ENCODE measurements at regions not wholly inside any gene's neighbourhood (a gene's known extent, or its start where the extent isn't known, plus 50 kb on each side); places are given as distances from the start of the nearest gene placed in this dataset.

DNA sequence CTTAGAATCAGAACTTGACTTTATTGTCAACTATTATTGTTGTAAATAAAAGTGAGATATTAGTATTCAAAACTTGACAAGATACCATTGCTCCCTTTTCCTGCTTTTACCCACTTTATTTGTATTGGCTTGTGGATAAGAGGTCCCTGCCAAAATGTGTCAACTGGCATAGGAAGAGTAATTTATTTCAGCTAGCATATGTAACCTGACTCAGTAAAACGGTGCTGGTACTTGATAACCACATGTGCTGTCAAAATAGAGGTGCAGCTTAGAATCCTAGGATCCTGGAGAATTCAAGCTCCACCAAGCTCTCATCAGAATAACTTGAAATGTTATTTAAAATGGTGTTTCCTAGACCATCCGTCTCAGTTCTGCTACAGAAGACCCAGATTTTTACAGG lies 90.2 kb upstream of the TGFBR2 start:
- no peaks in the 10 kb centered on the region for H3K4me1 ChIP-seq (ENCODE audit: control insufficient read depth, low read depth, low read length)
- no peak overlapping the region for H3K18ac ChIP-seq (ENCODE audit: low read length)
- H2BK5ac ChIP-seq (ENCODE audit: low read length) = no peak overlapping the region
- no peak overlapping the region for H3K4me2 ChIP-seq (ENCODE audit: low read length)
- H3K27ac ChIP-seq (ENCODE audit: low read depth, low read length) = no peak overlapping the region
- H3K56ac ChIP-seq (ENCODE audit: low read length) = no peak overlapping the region
- H3K27me3 ChIP-seq (ENCODE audit: insufficient read depth, low read length, poor library complexity) = no peaks in the 10 kb centered on the region
- no peak overlapping the region for H3K4ac ChIP-seq (ENCODE audit: low read depth, low read length)
- no peak overlapping the region for H4K8ac ChIP-seq (ENCODE audit: low read depth, low read length)
- H4K5ac ChIP-seq (ENCODE audit: low read length) = no peak overlapping the region
- H2BK120ac ChIP-seq (ENCODE audit: low read depth, low read length) = no peak overlapping the region
- no peak for DNase-seq
- WGBS (ENCODE audit: extremely low coverage, insufficient coverage, low lambda C conversion rate) = no CpG with 5 or more reads among the region's 2 CpGs
- no peak overlapping the region for H2BK15ac ChIP-seq (replicated peaks; ENCODE audit: low read depth)
- H3K79me2 ChIP-seq (ENCODE audit: control insufficient read depth, insufficient read depth, low read length) = no peaks in the 10 kb centered on the region
- H3K79me1 ChIP-seq (ENCODE audit: low read length) = no peaks in the 10 kb centered on the region
- H3K23ac ChIP-seq (ENCODE audit: low read length) = no peak overlapping the region
- no peak overlapping the region for H3K9ac ChIP-seq (ENCODE audit: low read length)
- no peak overlapping the region for H2AK5ac ChIP-seq (ENCODE audit: low read length)
- no peak overlapping the region for H3K4me3 ChIP-seq (ENCODE audit: low read length)
- H3K36me3 ChIP-seq (ENCODE audit: control insufficient read depth, insufficient read depth, low read length) = no peaks in the 10 kb centered on the region

DNA sequence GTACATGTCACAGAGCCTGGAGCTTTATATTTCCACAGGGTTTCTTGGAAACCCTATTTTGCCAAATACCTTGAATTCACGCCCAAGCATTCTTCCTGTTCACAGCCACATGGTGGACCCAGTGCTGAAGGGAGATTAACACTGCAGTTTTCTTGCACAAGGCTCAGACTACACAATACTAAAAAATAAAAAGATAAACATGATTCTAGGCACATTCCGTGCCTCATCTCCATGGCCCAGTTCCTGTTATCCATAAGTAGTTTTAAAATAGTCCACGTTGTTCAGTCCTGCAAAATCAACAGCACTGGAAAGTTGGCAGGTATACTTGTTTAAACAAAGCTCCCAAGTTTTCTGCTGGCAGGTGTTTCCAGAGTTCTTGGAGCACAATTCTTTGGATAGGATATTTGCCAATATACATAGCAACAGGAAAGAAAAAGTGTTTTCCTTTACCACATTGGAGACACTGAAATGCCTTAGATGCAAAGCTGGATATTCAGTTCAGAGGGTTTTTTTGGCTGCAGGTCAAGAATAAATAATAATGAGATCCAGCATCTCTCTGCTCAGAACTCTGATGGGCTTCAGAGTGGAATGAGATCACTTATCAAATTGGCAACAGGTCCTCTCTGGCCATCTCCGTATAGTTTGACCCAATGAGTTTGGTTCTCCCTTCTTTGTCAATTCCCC lies 88.1 kb upstream of the TGFBR2 start:
- H3K4me3 ChIP-seq (ENCODE audit: low read length) = no peak overlapping the region
- no peak overlapping the region for H3K56ac ChIP-seq (ENCODE audit: low read length)
- no peak overlapping the region for H2AK5ac ChIP-seq (ENCODE audit: low read length)
- H3K4ac ChIP-seq (ENCODE audit: low read depth, low read length) = no peak overlapping the region
- no peak for DNase-seq
- H3K9ac ChIP-seq (ENCODE audit: low read length) = no peak overlapping the region
- no CpG with 5 or more reads among the region's 4 CpGs for WGBS (ENCODE audit: extremely low coverage, insufficient coverage, low lambda C conversion rate)
- H3K79me2 ChIP-seq (ENCODE audit: control insufficient read depth, insufficient read depth, low read length) = no peaks in the 10 kb centered on the region
- H2BK120ac ChIP-seq (ENCODE audit: low read depth, low read length) = no peak overlapping the region
- H3K27me3 ChIP-seq (ENCODE audit: insufficient read depth, low read length, poor library complexity) = no peaks in the 10 kb centered on the region
- no peak overlapping the region for H2BK5ac ChIP-seq (ENCODE audit: low read length)
- H2BK15ac ChIP-seq (replicated peaks; ENCODE audit: low read depth) = no peak overlapping the region
- no peaks in the 10 kb centered on the region for H3K36me3 ChIP-seq (ENCODE audit: control insufficient read depth, insufficient read depth, low read length)
- no peak overlapping the region for H3K4me2 ChIP-seq (ENCODE audit: low read length)
- no peak overlapping the region for H3K18ac ChIP-seq (ENCODE audit: low read length)
- no peak overlapping the region for H4K5ac ChIP-seq (ENCODE audit: low read length)
- no peaks in the 10 kb centered on the region for H3K79me1 ChIP-seq (ENCODE audit: low read length)
- no peaks in the 10 kb centered on the region for H3K4me1 ChIP-seq (ENCODE audit: control insufficient read depth, low read depth, low read length)
- no peak overlapping the region for H3K27ac ChIP-seq (ENCODE audit: low read depth, low read length)
- H4K8ac ChIP-seq (ENCODE audit: low read depth, low read length) = no peak overlapping the region
- H3K23ac ChIP-seq (ENCODE audit: low read length) = no peak overlapping the region

DNA sequence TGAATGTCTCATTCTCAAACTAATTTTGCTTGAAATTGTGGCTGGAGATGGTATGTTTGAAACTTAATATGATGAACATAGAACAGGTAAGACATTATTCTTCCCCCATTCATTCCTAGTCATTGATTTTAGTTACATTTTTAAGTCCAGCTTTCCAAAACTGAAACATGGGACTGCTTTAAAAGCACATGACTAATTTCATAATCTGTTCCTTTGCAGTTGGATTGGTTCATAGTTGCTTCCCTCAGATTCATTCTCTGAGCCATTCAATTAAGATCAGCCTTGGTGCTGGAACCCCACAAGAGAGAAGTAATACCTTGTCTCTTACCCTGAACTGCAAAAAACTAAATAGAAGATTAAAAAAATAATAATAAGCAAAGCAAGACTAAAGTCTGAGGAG lies 87.5 kb upstream of the TGFBR2 start:
- no peak overlapping the region for H3K4ac ChIP-seq (ENCODE audit: low read depth, low read length)
- H3K4me1 ChIP-seq (ENCODE audit: control insufficient read depth, low read depth, low read length) = no peaks in the 10 kb centered on the region
- no peak overlapping the region for H2BK15ac ChIP-seq (replicated peaks; ENCODE audit: low read depth)
- no peaks in the 10 kb centered on the region for H3K79me2 ChIP-seq (ENCODE audit: control insufficient read depth, insufficient read depth, low read length)
- no peak overlapping the region for H2BK120ac ChIP-seq (ENCODE audit: low read depth, low read length)
- H3K4me3 ChIP-seq (ENCODE audit: low read length) = no peak overlapping the region
- H3K56ac ChIP-seq (ENCODE audit: low read length) = no peak overlapping the region
- H3K79me1 ChIP-seq (ENCODE audit: low read length) = no peaks in the 10 kb centered on the region
- H2BK5ac ChIP-seq (ENCODE audit: low read length) = no peak overlapping the region
- H2AK5ac ChIP-seq (ENCODE audit: low read length) = no peak overlapping the region
- no peak overlapping the region for H3K18ac ChIP-seq (ENCODE audit: low read length)
- no peak overlapping the region for H4K5ac ChIP-seq (ENCODE audit: low read length)
- no peak overlapping the region for H3K4me2 ChIP-seq (ENCODE audit: low read length)
- no peaks in the 10 kb centered on the region for H3K36me3 ChIP-seq (ENCODE audit: control insufficient read depth, insufficient read depth, low read length)
- no peaks in the 10 kb centered on the region for H3K27me3 ChIP-seq (ENCODE audit: insufficient read depth, low read length, poor library complexity)
- DNase-seq = no peak
- H3K9ac ChIP-seq (ENCODE audit: low read length) = no peak overlapping the region
- H3K23ac ChIP-seq (ENCODE audit: low read length) = no peak overlapping the region
- H3K27ac ChIP-seq (ENCODE audit: low read depth, low read length) = no peak overlapping the region
- H4K8ac ChIP-seq (ENCODE audit: low read depth, low read length) = no peak overlapping the region

DNA sequence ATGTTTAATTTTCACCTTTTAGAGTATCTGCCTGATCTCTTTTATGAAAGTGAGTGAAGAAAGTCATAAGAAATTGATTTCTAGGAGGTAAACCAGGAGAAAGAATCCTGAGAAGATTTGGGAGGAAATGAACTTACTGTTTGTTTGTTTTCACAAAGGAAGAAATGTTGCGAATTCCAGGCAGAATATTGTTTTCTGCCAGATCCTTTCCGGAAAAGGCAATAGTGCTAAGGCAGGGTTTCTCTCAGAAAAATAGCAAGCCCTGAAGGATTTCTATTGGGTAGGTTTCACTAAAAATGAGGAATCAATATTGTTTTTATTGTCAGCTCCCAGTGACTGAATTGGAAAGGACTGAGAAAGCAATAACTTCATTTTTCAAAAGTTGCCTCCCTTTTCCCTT lies 85.7 kb upstream of the TGFBR2 start:
- Histone ChIP-seq H3K4me3 (ENCODE audit: low read length) (no peak overlapping the region), H3K4me2 (ENCODE audit: low read length) (no peak overlapping the region), H3K79me1 (ENCODE audit: low read length) (no peaks in the 10 kb centered on the region), H3K27ac (ENCODE audit: low read depth, low read length) (no peak overlapping the region), H3K9ac (ENCODE audit: low read length) (no peak overlapping the region), H2BK15ac (replicated peaks; ENCODE audit: low read depth) (no peak overlapping the region), H3K79me2 (ENCODE audit: control insufficient read depth, insufficient read depth, low read length) (no peaks in the 10 kb centered on the region), H4K5ac (ENCODE audit: low read length) (no peak overlapping the region), H2BK5ac (ENCODE audit: low read length) (no peak overlapping the region), H3K18ac (ENCODE audit: low read length) (no peak overlapping the region), H3K23ac (ENCODE audit: low read length) (no peak overlapping the region), H3K36me3 (ENCODE audit: control insufficient read depth, insufficient read depth, low read length) (no peaks in the 10 kb centered on the region), H3K4me1 (ENCODE audit: control insufficient read depth, low read depth, low read length) (no peaks in the 10 kb centered on the region), H3K4ac (ENCODE audit: low read depth, low read length) (no peak overlapping the region), H4K8ac (ENCODE audit: low read depth, low read length) (no peak overlapping the region), H2BK120ac (ENCODE audit: low read depth, low read length) (no peak overlapping the region), H2AK5ac (ENCODE audit: low read length) (no peak overlapping the region), H3K27me3 (ENCODE audit: insufficient read depth, low read length, poor library complexity) (no peaks in the 10 kb centered on the region), H3K56ac (ENCODE audit: low read length) (no peak overlapping the region)
- DNase-seq = no peak
- WGBS (ENCODE audit: extremely low coverage, insufficient coverage, low lambda C conversion rate) = no CpG with 5 or more reads among the region's 2 CpGs

DNA sequence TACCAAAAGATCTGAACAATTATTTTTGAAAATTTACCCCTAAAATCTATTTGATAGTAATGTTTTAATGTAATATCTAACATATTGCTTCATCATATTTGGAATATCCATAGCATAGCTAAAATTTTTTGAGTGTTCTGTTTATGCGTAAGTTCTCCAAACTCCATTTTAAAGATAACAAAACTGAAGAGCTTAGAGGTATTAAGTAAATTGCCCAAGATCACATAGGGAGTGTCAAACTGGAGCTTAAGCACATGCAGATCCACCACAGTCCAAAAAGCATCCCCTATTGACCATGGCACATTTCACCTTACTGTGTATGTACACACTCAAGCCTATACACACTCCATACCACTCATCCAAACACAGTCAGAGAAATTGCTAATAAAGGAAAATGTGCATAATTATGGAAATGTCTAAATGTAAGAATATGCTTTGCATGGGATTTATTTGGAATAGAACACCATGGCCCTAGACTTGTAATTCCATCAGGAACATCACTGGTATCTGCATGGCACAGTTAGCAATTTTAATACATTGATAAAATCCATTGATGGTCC lies 85.2 kb upstream of the TGFBR2 start:
- Histone ChIP-seq H2BK15ac (replicated peaks; ENCODE audit: low read depth) (no peak overlapping the region), H3K4me2 (ENCODE audit: low read length) (no peak overlapping the region), H2BK120ac (ENCODE audit: low read depth, low read length) (no peak overlapping the region), H3K36me3 (ENCODE audit: control insufficient read depth, insufficient read depth, low read length) (no peaks in the 10 kb centered on the region), H2AK5ac (ENCODE audit: low read length) (no peak overlapping the region), H3K9ac (ENCODE audit: low read length) (no peak overlapping the region), H4K8ac (ENCODE audit: low read depth, low read length) (no peak overlapping the region), H3K56ac (ENCODE audit: low read length) (no peak overlapping the region), H4K5ac (ENCODE audit: low read length) (no peak overlapping the region), H2BK5ac (ENCODE audit: low read length) (no peak overlapping the region), H3K4ac (ENCODE audit: low read depth, low read length) (no peak overlapping the region), H3K4me1 (ENCODE audit: control insufficient read depth, low read depth, low read length) (no peaks in the 10 kb centered on the region), H3K27me3 (ENCODE audit: insufficient read depth, low read length, poor library complexity) (no peaks in the 10 kb centered on the region), H3K27ac (ENCODE audit: low read depth, low read length) (no peak overlapping the region), H3K4me3 (ENCODE audit: low read length) (no peak overlapping the region), H3K23ac (ENCODE audit: low read length) (no peak overlapping the region), H3K79me1 (ENCODE audit: low read length) (no peaks in the 10 kb centered on the region), H3K79me2 (ENCODE audit: control insufficient read depth, insufficient read depth, low read length) (no peaks in the 10 kb centered on the region), H3K18ac (ENCODE audit: low read length) (no peak overlapping the region)
- no peak for DNase-seq
- no CpG with 5 or more reads among the region's 1 CpG for WGBS (ENCODE audit: extremely low coverage, insufficient coverage, low lambda C conversion rate)

DNA sequence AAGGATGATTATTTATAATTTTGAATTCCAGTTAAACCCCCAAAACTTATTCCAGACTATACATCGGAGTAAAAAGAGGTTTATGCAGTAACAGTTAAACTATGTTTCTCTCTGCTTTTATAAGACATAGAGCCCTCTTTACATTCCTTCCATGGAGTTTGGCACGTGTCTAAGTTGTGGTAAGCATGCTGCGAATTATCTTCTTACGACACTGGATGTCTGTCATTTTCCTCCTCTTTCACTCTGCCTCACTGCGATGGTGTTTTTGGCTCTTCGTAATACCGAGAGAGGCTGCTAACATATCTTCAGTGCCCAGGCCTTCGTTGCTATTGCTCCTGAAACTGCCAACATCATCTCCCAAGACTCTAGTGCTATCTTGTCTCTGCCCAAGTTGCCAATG lies 83.9 kb upstream of the TGFBR2 start:
- WGBS (ENCODE audit: extremely low coverage, insufficient coverage, low lambda C conversion rate) = no CpG with 5 or more reads among the region's 8 CpGs
- Histone ChIP-seq H2AK5ac (ENCODE audit: low read length) (no peak overlapping the region), H3K4me2 (ENCODE audit: low read length) (no peak overlapping the region), H3K56ac (ENCODE audit: low read length) (no peak overlapping the region), H3K4me3 (ENCODE audit: low read length) (no peak overlapping the region), H3K4me1 (ENCODE audit: control insufficient read depth, low read depth, low read length) (no peaks in the 10 kb centered on the region), H3K79me1 (ENCODE audit: low read length) (no peaks in the 10 kb centered on the region), H2BK5ac (ENCODE audit: low read length) (no peak overlapping the region), H3K23ac (ENCODE audit: low read length) (no peak overlapping the region), H2BK15ac (replicated peaks; ENCODE audit: low read depth) (no peak overlapping the region), H3K27ac (ENCODE audit: low read depth, low read length) (no peak overlapping the region), H2BK120ac (ENCODE audit: low read depth, low read length) (no peak overlapping the region), H3K27me3 (ENCODE audit: insufficient read depth, low read length, poor library complexity) (no peaks in the 10 kb centered on the region), H3K36me3 (ENCODE audit: control insufficient read depth, insufficient read depth, low read length) (no peaks in the 10 kb centered on the region), H4K8ac (ENCODE audit: low read depth, low read length) (no peak overlapping the region), H3K18ac (ENCODE audit: low read length) (no peak overlapping the region), H4K5ac (ENCODE audit: low read length) (no peak overlapping the region), H3K4ac (ENCODE audit: low read depth, low read length) (no peak overlapping the region), H3K9ac (ENCODE audit: low read length) (no peak overlapping the region), H3K79me2 (ENCODE audit: control insufficient read depth, insufficient read depth, low read length) (no peaks in the 10 kb centered on the region)
- no peak for DNase-seq

Data from mesendoderm (in vitro differentiated cells).